ENCODE measurements at regions not wholly inside any gene's neighbourhood (a gene's known extent, or its start where the extent isn't known, plus 50 kb on each side); places are given as distances from the start of the nearest gene placed in this dataset.

- intact Hi-C loops (cut with micrococcal nuclease): no loop called here
Observed at GRCh38 chr3:34179716-34180115, 381.3 kb downstream of the PDCD6IP start.

GRCh38 chr3:34180532-34180931 lies 382.1 kb downstream of the PDCD6IP start:
- intact Hi-C loops (cut with micrococcal nuclease): no loop called here

GRCh38 chr3:34183114-34183513 lies 384.7 kb downstream of the PDCD6IP start:
- intact Hi-C loops (cut with micrococcal nuclease): no loop called here

GRCh38 chr3:34183611-34184340 lies 385.3 kb downstream of the PDCD6IP start:
- intact Hi-C loops (cut with micrococcal nuclease): no loop called here

- intact Hi-C loops (cut with micrococcal nuclease): no loop called here
Observed at GRCh38 chr3:34185301-34185700, 386.9 kb downstream of the PDCD6IP start.

GRCh38 chr3:34189133-34189532 lies 390.7 kb downstream of the PDCD6IP start:
- intact Hi-C loops (cut with micrococcal nuclease): no loop called here

GRCh38 chr3:34196914-34197313 lies 398.5 kb downstream of the PDCD6IP start:
- intact Hi-C loops (cut with micrococcal nuclease): no loop called here

GRCh38 chr3:34198309-34198708 lies 399.9 kb downstream of the PDCD6IP start:
- intact Hi-C loops (cut with micrococcal nuclease): no loop called here

GRCh38 chr3:34200576-34200975 lies 402.1 kb downstream of the PDCD6IP start:
- intact Hi-C loops (cut with micrococcal nuclease): no loop called here

GRCh38 chr3:34202975-34203374 lies 404.5 kb downstream of the PDCD6IP start:
- intact Hi-C loops (cut with micrococcal nuclease): no loop called here

- intact Hi-C loops (cut with micrococcal nuclease): no loop called here
Observed at GRCh38 chr3:34203386-34203785, 405.0 kb downstream of the PDCD6IP start.

- intact Hi-C loops (cut with micrococcal nuclease): no loop called here
Observed at GRCh38 chr3:34207002-34207401, 408.6 kb downstream of the PDCD6IP start.

- intact Hi-C loops (cut with micrococcal nuclease): no loop called here
Observed at GRCh38 chr3:34207806-34208205, 409.4 kb downstream of the PDCD6IP start.

GRCh38 chr3:34212175-34212574 lies 413.7 kb downstream of the PDCD6IP start:
- intact Hi-C loops (cut with micrococcal nuclease): no loop called here

- intact Hi-C loops (cut with micrococcal nuclease): no loop called here
Observed at GRCh38 chr3:34212656-34213055, 414.2 kb downstream of the PDCD6IP start.

GRCh38 chr3:34213478-34213877 lies 415.0 kb downstream of the PDCD6IP start:
- intact Hi-C loops (cut with micrococcal nuclease): no loop called here

- intact Hi-C loops (cut with micrococcal nuclease): no loop called here
Observed at GRCh38 chr3:34216711-34217335, 418.4 kb downstream of the PDCD6IP start.

- intact Hi-C loops (cut with micrococcal nuclease): no loop called here
Observed at GRCh38 chr3:34218706-34219385, 420.4 kb downstream of the PDCD6IP start.

GRCh38 chr3:34219556-34219955 lies 421.1 kb downstream of the PDCD6IP start:
- intact Hi-C loops (cut with micrococcal nuclease): no loop called here

GRCh38 chr3:34225821-34226366 lies 427.5 kb downstream of the PDCD6IP start:
- intact Hi-C loops (cut with micrococcal nuclease): no loop called here

GRCh38 chr3:34229876-34230275 lies 431.4 kb downstream of the PDCD6IP start:
- intact Hi-C loops (cut with micrococcal nuclease): loop anchor here (10.0 kb wide), 1 partner anchor 885 kb away; no protein-coding TSS in a partner anchor

- intact Hi-C loops (cut with micrococcal nuclease): loop anchor here (10.0 kb wide), 1 partner anchor 890 kb away; no protein-coding TSS in a partner anchor
Observed at GRCh38 chr3:34235096-34235495, 436.7 kb downstream of the PDCD6IP start.

All from T-helper 1 cell treated with Interleukin-12 subunit alpha and Interleukin-12 subunit beta and Interleukin-4 antibody, amounts not matched to agents 30 ng/mL and 1 ng/mL, for 36 hours (primary cell).